ENCODE measurements at regions not wholly inside any gene's neighbourhood (a gene's known extent, or its start where the extent isn't known, plus 50 kb on each side); places are given as distances from the start of the nearest gene placed in this dataset.
"Not testable (repeated sequence)": the region's sequence is repeated elsewhere in the genome, so short reads cannot be mapped to it uniquely, and the experiment has no call there.

DNA sequence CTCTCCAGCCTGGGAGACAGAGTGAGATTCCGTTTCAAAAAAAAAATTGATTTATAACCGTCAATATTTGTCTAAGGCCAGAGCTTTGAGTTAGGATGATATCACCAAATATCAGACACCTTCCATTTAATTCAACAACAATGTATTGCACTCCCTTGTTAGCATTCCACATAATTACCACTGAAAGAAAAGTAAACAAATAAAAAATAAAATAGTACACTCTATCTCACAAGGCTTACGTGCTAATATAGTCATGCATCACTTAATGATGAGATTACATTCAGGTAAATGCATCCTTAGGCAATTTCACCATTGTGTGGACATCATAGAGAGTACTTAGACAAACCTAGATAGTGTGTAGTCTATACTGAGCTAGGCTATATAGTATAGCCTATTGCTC is 127.6 kb upstream of the RHOBTB1 start:
- ATAC-seq (no peak), DNase-seq (no peak)
- intact Hi-C loops (cut with DNase I): no loop called here

DNA sequence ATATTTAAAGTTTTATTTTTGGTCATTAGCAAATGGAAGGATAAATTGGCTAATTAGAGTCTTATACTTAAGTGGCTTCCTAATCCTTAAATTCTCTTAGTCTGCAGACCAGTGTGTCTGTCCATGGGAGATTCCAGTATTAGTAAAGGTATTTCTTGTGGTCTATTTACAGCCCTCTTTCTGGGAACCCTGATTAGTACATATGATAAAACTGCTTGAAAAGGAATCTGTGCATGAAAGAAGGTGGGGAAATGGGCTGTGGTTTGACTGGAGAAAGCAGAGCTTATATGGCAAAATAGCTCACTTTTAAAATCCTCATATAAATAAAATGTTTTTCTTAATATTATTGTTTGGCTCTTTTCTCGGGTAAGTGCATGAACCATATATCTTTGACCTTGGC is 124.5 kb upstream of the RHOBTB1 start:
- intact Hi-C loops (cut with DNase I): no loop called here
- no peak for DNase-seq
- no peak for ATAC-seq

DNA sequence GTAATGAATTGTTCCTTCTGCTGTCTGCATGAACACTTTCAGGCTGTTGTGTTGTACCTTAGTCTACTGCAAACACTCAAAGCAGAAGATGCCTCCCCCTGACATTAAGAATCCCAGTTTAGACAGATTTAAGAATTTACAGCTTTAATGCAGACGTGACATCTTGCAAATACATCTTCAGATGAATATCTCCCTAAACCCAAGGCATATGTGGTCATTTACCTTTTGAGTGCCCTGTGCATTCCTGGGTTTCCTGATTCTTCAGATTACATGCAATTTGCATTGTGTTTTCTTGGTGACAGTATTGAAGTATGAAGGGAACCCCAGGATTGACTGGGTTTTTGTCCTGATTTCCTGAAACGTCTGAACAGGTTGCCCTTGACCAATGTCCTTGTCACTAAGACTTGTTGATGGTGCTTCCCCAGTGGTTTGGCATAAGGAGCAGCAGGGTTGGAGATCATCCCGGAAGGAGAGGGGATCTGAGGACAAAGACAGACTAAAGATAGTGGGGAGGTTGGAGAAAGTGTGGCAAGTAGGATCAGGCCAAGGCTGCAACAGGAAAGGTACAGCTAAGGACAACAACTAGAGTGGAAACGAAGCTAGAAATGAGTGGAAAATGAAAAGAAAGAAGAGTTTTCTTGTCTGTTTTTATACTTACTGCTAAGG is 123.8 kb upstream of the RHOBTB1 start:
- DNase-seq (no peak), ATAC-seq (peak in 1 of 2 donors; percentile 59)
- intact Hi-C loops (cut with DNase I): no loop called here

DNA sequence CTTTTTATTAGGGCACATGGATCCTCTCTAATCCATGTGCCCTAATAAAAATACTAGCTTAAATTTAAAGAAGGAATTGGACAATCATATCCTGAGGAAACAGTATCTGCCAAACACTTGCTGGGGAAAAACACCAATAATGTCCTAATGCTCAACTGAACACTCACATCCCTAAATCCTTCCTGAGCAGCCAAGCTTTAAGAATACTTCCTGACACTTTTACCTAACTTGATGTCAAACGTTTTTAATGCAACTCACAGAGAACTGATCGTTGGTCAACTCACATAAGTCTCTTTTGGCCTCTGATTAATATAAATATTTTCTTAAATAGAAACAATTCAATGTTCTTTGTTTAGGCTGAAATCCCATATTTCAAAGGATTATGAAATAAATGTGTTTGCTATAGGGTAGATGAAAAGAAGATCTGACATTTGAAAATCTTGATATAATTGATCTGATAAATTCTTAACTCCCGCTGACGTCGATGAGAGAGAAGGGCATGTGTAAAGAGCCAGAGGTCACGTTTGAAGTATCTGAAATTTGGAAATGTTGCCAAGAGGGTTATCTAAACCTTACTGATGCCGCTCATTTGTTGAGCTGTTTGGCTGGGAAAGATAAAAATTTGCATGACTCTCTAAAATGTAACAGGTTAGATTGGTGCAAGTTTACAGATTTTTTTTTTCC is 122.8 kb upstream of the RHOBTB1 start:
- no peak for DNase-seq
- intact Hi-C loops (cut with DNase I): no loop called here
- ATAC-seq: peak in 1 of 2 donors; percentile 31

DNA sequence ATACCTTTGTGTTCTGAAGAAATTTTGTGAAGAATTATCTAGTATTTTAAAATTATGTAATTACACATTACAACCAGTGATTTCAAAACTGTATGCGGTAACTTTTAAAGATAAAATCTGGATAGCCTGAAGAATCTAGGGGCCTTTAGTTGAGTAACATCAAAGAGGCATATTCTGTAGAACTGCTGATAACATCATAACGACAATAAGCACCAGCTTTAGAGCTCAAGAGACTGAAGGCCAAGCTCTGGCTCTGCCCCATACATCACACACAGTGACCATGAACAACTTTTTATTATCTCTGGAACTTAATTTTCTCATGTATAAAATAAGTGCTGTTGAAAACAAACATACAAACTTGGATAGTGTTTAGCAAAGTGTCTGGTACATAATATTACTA is 121.1 kb upstream of the RHOBTB1 start:
- no peak for ATAC-seq
- intact Hi-C loops (cut with DNase I): no loop called here
- no peak for DNase-seq

DNA sequence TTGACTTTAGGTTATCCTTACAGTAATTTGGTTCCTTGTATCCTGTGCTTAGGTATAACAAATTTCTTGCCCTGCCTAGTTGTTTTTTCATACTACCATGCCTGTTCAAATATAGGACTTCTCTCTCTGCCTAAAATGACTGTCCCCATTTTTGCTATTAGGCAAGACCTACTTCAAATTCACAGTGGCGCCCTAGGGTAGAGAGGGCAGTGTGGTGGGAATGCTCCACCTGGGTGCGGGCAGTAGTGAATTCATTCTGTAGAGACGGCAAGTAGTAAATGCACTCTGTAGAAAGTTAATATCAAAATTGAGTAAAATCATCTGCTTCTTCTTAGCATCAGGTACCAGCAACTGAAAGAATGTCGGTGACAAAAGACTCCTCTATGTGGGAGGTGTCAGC is 120.4 kb upstream of the RHOBTB1 start:
- intact Hi-C loops (cut with DNase I): no loop called here
- DNase-seq (no peak), ATAC-seq (no peak)

DNA sequence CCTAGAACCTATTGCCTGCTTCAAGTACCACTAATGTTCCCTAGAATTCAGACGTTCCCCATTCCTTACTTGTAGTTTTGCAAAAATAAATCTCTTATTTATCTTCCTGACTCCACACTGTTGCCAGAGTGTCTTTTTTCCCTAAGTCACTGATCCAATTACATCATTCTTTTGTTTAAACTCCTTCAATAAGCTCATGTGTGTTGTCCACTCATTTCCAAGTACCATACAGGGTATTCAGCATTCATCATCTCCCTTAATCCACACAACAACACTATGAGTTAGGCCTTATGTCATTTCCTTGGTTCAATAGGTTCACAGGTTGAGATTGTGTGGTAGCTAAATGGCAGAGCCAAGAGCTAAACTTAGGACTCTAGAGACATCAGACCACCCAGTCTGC is 119.9 kb upstream of the RHOBTB1 start:
- intact Hi-C loops (cut with DNase I): no loop called here
- ATAC-seq (no peak), DNase-seq (no peak)

DNA sequence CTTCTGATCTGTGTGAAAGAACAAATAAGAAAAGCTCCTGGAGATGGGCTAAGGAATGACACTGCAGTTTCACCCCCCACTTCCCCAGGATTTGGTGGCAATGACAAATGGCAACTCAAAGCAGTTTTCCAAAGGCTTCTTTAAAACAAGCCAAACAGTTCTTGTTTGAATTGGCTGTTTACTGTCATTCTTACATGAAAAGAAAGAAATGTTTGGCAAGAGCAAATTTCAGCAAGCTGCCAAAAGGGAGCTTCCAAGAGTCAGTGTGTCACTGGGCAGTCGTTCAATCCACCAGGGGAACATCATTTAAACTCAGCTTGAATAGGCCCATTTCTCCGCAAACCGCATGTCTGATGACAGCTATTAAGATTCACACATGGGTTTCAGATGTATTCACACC is 119.0 kb upstream of the RHOBTB1 start:
- intact Hi-C loops (cut with DNase I): no loop called here
- no peak for DNase-seq
- ATAC-seq: peak; percentile 48 to 50

DNA sequence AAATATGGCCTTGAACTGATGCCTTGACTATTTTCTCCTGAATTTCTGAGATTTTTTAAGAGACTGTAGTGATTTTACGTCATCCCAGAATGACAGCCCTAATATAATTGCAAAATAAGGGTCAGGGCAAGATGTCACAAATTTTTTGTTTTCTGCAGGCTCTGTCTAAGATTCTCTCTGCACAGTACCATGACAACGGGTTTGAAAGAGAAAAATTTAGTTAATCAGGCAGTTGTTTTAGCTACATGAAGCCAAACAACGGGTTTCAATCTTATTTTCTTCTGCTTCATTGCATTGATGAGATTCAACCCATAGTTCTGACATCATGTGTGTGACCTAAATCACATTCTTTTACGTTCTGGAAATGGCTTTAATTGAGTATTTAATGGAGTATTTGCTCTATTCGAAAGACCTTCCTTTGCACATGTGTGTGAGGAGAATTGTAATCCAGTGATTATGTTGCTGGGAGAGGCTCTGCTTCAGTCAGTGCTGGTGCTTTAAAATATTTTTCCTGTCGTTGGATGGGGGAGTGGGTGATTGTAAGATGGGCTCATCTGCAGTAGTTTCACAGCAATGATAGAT is 118.0 kb upstream of the RHOBTB1 start:
- intact Hi-C loops (cut with DNase I): no loop called here
- DNase-seq (no peak), ATAC-seq (no peak)

DNA sequence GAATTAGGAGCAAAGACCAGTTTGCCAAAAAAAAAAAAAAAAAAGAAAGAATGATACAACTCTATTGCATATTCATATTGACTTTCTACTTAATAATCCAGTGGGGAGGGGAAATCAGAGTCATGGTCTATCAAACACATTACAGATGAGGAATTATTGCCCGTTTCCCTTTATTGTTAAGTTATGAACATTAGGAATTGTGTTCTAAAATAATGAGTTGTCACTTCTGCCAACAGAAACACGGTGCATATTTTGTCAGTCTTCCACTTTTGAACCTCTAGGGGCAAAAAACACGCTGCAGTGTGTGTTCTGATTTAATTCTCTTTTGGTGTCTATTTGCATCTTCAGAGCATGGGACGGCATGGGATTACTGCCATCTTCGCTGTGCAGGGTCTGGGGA is 115.7 kb upstream of the RHOBTB1 start:
- DNase-seq (no peak), ATAC-seq (no peak)
- intact Hi-C loops (cut with DNase I): no loop called here

DNA sequence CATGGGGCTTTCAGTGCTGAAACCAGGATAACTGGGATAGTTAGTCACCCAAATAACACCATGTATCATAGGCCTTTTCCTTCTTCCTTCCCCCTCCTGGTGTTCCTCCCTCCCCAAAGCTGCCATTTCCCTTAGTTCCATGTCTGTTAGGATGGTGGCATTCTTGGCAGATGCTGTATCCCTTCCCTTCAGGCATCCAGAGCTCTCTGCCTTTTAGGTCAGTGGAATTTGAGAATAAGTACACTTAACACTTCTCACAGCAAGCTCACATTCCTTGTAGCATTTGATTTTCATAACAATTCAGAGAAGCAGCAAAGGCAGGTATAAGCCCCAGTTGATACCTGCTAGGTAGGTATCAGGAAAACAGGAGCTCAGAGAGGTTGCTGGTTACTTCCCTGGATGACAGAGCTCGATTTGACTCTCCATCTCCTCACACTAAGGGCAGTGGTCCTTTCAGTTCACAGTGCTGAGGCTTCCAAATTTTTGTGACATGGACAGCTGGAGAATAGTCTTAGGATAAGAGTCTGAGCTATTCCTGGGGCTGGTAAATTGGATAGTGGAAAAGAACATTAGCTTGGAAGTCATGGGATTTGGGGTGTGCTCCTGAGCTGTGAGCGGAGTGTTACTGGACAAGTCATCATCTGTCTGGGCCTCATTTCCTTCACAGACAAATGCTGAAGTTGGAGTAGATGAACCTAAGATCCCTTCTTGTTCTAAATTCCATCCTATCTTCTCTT is 108.7 kb upstream of the RHOBTB1 start:
- DNase-seq: no peak
- no peak for ATAC-seq

DNA sequence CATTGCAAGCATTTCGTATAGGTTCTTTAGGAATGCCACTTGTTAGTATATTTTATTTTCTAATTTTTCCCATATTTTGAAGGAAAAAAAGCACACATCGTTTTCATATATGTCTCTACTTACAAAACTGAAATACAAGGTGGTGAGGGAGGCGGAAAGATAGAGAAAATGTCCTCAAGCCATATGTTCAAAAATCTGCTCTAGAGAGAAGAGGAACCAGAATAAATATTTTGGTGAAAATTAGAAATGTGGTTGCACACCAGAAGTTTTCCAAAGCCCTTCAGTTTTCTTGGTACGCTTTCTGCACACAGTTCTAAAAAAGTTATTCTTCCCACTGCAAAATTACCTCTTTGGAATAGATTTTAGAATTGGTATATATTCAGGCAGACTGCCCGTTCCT is 107.4 kb upstream of the RHOBTB1 start:
- no peak for ATAC-seq
- no peak for DNase-seq
- intact Hi-C loops (cut with DNase I): no loop called here

More for the DNA sequence above, 108.7 kb upstream of the RHOBTB1 start:
- intact Hi-C loops (cut with DNase I): no loop called here

DNA sequence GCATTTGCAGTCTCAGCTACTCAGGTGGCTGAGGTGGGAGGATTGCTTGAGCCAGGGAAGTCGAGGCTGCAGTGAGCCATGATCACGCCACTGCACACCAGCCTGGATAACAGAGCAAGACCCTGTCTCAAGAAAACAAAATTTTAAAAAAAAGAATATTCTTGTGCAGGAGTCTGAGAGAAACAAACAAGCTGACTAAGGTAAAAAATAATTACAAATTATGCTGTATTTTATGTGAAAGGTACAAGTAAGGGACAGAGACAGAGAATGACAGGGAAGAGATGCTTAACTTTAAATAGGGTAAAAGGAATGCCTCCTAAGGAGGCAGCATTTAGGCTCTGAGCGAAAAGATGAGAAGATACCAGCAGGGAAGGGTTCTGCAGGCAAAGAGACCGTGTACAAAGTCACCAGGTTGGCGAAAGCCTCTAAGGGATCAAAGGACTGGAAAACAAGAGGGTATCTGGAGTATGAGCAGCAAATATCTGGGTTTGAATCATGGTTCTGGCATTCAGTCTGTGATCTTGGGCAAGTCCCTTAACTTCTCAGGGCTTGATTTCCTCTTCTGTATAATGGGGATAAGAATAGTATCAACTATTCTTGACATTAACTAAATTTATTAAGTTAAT is 106.2 kb upstream of the RHOBTB1 start:
- intact Hi-C loops (cut with DNase I): no loop called here
- no peak for ATAC-seq
- no peak for DNase-seq

DNA sequence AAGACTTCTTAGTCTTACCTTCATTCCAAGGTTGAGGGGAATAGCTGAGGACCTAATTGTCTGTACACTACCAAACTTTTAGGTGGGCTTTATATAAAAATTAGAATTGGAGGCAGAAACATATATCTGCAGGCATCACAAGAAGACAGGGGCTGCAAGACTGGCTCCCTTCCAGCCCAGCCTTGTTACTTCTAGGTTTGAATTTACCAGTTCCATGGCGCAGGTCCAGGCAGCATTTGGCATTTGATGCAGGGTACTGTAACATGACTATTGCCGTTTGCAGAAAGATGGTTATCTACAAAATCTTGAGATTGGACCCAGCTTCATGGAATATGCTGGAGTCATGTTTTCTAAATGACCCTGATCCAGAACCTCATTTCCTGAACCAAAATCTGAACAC is 105.4 kb upstream of the RHOBTB1 start:
- intact Hi-C loops (cut with DNase I): no loop called here
- ATAC-seq (no peak), DNase-seq (no peak)

DNA sequence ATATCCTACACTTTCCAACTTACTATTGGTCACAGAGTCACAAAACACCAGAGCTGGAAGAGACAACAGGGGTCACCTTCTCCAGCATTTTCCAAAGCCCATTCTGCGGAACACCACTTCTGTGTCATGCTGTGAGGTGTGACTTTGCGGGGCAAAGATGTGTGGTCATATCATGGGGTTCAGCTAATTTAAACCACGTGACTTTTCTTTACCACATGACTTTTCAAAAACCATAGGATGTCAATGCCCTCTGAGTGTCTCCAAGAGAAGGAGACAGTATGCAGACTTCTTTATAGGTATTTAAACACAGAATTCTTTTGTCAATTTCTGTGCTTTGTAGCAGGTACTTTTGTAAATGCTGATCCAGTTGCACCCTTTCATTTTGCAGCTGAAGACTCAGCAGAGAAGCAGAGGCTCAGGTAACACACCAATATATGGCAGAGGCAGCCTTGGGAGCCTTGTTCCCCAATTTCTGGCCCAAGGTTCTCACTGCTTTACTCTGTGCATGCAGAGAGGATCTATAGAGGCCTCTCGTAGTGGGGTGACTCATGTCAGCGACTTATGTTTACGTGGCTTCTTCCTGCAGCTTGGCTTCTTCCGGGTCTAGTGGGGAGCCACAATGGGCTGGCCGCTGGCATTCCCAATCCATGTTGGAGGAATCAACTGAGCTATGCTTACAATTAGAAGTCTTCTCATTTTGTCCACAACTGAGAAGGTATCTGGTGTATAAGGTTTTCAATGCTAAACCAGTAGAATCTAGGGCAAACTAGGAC is 104.0 kb upstream of the RHOBTB1 start:
- intact Hi-C loops (cut with DNase I): no loop called here
- DNase-seq: no peak
- no peak for ATAC-seq

DNA sequence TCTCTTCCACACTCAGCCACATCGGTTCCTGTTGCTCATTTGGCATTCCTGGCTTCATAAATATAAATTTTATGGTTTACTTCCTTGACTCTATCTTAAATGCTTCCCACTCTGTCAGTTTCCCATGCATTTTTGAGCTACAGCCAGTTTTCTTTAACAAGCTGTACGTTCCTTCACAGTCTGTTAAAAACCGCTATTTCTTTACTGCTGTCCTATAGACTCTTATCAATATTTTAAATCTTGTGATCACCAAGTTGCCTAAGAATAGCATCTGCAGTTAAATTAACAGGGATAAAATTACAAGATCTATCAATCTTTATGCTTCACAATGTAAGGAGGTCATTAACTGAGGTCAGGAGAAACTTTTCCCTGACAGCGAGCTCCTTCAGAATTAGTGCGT is 103.1 kb upstream of the RHOBTB1 start:
- no peak for ATAC-seq
- DNase-seq: no peak
- intact Hi-C loops (cut with DNase I): no loop called here

DNA sequence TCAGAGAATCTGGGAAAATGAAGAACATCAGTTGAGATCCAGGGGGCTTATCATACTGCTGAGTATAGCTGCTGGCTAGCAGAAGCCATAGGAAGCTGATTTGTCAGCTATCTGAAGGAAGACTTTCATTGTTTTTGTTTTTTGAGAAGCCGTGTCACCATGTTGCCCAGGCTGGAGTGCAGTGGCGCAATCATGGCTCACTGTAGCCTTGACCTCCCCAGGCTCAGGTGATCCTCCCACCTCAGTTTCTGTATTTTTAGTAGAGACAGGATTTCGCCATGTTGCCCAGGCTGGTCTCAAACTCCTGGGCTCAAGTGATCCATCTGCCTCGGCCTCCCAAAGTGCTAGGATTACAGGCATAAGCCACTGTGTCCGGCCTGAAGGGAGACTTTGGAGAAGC is 101.5 kb upstream of the RHOBTB1 start:
- DNase-seq; ATAC-seq; intact Hi-C loops (cut with DNase I): not testable (repeated sequence)

DNA sequence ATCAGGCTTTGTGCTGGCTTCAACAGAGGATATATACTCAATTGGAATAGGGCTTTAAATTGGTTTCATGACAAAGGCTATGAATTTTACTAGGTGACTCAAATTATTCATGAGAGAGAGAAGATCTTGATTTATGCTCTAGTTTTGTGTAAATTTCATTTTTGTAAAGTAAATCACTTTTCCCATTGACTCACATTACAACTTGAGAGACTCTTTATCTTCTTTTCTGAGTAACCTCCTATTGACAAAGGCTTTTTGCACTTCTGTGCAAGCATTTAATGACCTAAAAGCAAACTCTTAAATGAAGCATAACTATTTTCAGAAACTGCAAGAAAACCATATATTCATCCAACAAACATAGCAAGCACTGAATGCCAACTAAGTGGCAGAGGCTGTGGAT is 98.5 kb upstream of the RHOBTB1 start:
- intact Hi-C loops (cut with DNase I): no loop called here
- ATAC-seq (no peak), DNase-seq (no peak)

DNA sequence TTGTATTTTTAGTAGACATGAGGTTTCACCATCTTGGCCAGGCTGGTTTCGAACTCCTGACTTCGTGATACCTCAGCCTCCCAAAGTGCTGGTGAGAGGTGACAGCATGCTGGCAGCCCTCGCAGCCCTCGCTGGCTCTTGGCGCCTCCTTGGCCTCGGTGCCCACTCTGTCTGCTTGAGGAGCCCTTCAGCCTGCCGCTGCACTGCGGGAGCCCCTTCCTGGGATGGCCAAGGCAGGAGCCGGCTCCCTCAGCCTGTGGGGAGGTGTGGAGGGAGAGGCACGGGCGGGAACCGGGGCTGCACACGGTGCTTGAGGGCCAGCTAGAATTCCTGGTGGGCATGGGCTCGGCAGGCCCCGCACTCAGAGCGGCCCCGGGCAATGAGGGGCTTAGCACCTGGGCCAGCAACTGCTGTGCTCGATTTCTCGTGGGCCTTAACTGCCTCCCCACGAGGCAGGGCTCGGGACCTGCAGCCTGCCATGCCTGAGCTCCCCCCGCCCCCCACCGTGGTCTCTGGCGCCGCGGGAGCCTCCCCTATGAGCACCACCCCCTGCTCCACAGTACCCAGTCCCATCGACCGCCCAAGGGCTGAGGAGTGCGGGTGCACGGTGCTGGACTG is 96.5 kb upstream of the RHOBTB1 start:
- intact Hi-C loops (cut with DNase I): no loop called here
- no peak for DNase-seq
- no peak for ATAC-seq
